Gastroesophageal sphincter (tissue), 3 donors: ENCODE measurements at regions not wholly inside any gene's neighbourhood (a gene's known extent, or its start where the extent isn't known, plus 50 kb on each side); places are given as distances from the start of the nearest gene placed in this dataset.

ENCODE experiments used
- EP300 ChIP-seq: sonication (generic); formaldehyde crosslinking; IDR thresholded peaks from one replicate; pipeline ENCODE4 v1.6.1; 2017; ENCODE audit warnings: antibody characterized with exemption, mild to moderate bottlenecking
- POLR2A ChIP-seq, 2 donors: fragments of 450-650 bp; IDR thresholded peaks; one replicate each; pipeline ENCODE4 v1.6.1; 2017; ENCODE audit warnings: antibody characterized with exemption in 2 of 2, mild to moderate bottlenecking in 2 of 2, moderate library complexity in 1 of 2
- POLR2AphosphoS5 ChIP-seq: sonication (generic); formaldehyde crosslinking; IDR thresholded peaks from one replicate; pipeline ENCODE4 v1.6.1; 2017; ENCODE audit warnings: antibody characterized with exemption
- TF ChIP-seq, protein P1 (sequence below), 4 experiments: fragments of 200-600 bp in 2 of 4; fragments of 450-650 bp in 2 of 4; sonication (generic) in 1 of 4; IDR thresholded peaks; one replicate each; pipeline ENCODE4 v1.5.1; 2017 to 2019; ENCODE audit warnings: antibody characterized with exemption in 4 of 4, mild to moderate bottlenecking in 2 of 4, moderate library complexity in 2 of 4

DNA sequence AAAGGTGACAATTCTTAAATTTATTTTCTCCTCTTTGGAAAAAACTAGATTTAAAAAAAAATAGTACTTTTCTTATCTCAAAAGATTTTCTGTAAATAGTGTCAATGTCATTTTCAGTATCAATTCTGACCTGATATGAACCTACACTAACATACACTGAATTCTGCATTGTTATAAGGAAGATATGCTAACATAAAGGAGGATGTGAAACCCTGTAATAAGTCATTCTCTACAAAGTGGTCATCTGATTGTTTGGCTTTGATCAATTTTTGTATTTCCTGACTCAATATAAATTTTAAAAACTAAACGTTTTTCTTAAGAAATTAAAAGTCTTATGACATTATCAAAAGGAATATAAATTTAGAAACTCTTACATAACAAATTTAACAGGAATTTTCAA, 233.6 kb upstream of the EDIL3 start:
- TF ChIP-seq POLR2A (IDR thresholded peaks at IDR 0.05) (no peak), POLR2AphosphoS5 (no peak), EP300 (no peak)
- TF ChIP-seq, protein P1, sequence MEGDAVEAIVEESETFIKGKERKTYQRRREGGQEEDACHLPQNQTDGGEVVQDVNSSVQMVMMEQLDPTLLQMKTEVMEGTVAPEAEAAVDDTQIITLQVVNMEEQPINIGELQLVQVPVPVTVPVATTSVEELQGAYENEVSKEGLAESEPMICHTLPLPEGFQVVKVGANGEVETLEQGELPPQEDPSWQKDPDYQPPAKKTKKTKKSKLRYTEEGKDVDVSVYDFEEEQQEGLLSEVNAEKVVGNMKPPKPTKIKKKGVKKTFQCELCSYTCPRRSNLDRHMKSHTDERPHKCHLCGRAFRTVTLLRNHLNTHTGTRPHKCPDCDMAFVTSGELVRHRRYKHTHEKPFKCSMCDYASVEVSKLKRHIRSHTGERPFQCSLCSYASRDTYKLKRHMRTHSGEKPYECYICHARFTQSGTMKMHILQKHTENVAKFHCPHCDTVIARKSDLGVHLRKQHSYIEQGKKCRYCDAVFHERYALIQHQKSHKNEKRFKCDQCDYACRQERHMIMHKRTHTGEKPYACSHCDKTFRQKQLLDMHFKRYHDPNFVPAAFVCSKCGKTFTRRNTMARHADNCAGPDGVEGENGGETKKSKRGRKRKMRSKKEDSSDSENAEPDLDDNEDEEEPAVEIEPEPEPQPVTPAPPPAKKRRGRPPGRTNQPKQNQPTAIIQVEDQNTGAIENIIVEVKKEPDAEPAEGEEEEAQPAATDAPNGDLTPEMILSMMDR (IDR thresholded peaks at IDR 0.05): no peak
